HG03060 (cell line): ENCODE measurements at regions not wholly inside any gene's neighbourhood (a gene's known extent, or its start where the extent isn't known, plus 50 kb on each side); places are given as distances from the start of the nearest gene placed in this dataset.

ENCODE experiments used
- ATAC-seq: cut with Tn5 transposase; IDR thresholded peaks from one replicate; pipeline ENCODE4 v1.9.1; 2021; ENCODE audit warnings: low read depth, moderate number of reproducible peaks; ENCODE audit not compliant: unreplicated experiment

DNA sequence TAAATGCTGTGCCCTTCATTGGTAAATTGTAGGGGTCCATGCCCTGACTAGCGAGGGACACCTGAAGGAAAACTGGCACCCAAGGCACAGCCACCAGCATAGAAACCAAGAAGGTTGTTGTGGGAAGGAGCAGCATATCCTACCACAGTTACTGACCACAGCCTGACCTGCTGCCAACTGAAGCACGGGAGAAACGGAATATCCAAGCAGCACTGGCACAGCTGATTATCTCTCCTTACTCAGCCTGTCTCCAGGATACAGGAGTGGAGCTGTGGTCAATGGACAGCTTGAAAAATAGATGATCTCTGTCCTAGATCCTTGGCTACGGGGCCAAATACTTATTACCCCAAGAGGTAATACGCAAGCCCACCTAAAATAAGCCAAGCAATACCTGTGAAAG, 164.5 kb downstream of the ATPSCKMT start:
- ATAC-seq = no peak

DNA sequence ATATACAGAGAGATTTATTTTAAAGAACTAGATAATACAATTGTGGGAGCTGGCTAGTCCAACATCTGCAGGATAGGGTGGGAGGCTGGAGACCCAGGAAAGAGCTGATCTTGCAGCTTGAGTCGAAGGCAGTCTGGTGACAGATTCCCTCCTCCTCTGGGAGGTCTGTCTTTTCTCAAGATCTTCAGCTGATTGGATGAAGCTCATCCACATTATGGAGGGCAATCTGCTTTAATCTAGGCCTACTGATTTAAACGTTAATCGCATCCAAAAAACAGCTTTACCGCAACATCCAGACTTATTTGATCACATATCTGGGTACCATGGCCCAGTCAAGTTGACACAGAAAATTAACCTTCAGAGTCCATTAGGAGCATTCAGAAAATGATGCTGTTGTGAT, 168.1 kb downstream of the ATPSCKMT start:
- ATAC-seq = no peak

DNA sequence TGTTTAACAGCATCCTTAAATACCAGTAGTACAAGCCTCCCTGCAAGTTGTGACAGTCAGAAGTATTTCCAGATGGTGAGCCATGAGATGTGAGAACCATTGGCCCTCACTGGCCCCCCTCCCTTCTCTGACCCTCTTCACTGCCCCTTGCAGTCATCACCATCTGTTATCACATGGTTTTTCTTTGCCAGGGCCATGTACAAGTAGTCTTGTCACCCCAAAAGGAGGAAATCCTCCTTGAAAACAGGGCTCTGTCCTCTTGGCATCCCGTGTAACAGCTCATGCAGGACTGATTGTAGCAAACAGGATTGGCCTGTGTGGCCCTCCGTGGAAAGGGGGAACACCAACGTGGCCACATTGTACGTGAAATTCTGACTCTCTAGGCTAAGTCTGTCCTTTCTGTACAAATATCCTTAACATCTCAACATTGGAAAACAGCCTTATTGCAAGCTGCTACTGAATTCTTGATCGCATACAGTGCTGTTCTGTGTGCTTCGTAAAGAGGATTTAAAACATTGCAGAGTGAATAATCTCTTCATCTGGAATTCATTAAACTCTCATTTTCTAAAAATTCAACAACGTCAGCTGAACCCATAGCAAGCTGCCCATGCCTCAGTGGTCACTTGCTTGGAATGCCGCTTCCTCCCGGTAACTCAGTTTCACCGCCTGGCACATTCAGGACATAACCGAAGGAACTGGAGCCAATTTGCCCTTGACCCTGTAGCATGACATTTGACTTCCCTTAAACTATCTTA, 171.7 kb downstream of the ATPSCKMT start:
- no peak for ATAC-seq

DNA sequence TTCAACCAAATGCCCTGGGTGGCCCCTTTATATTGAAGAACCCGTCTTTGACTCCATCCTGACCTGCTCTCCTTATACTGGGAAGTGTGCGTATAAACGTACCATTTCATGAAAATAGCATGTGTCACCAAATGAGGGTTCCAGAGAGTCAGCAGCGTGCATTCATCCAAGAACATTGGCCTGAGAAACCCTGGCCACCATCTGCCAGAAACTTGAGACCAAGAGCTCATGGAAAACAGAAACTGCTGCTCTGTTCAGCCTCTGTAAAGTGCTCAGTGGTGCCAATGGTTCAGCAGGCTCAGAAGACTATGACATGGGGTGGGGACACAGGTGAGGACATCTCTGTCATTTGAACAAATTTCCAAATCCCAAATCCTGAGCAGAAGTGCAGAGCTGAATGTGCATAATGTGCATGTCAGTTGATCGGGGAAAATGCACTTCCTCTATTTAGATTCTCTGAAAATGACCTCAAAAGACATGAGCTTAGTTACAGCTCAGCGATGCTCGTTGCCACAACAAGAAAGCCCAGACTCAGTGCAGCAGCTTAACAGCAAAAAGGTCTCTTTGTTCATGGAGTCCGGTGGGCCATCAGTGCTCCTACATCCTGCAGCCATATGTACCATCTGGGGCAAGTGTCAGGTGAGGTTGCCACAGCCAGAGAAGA, 176.1 kb downstream of the ATPSCKMT start:
- no peak for ATAC-seq

DNA sequence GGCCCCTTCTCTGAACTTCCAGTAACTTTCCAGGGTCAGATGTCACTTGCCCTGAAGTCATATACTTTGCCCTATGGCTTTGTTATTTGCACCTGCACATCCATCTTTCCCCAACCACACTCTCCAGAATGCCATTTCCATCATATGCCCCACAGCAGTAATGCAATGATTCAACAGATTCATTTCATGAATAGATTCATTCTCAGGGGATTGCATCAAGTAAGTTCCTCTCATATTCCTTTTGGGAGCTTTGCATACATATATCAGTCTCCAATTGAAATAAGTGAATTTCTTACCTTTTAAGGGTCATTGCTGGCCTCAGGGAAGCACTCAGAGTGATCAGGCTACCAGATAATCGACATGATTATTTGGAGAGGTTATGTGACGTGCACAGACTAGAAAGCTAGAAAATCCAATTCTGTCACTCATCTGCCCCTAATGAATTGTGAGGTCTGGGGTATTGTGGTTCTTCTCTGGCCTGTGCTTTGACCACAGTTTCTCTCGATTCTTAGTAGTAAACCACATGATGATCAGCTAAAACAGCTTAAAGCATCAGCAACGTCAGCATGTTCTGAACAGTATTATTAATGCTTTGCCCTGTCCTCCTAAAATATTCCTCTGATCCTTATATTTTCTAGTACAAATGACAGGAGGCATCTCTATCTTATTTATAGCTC, 179.9 kb downstream of the ATPSCKMT start:
- ATAC-seq = no peak

DNA sequence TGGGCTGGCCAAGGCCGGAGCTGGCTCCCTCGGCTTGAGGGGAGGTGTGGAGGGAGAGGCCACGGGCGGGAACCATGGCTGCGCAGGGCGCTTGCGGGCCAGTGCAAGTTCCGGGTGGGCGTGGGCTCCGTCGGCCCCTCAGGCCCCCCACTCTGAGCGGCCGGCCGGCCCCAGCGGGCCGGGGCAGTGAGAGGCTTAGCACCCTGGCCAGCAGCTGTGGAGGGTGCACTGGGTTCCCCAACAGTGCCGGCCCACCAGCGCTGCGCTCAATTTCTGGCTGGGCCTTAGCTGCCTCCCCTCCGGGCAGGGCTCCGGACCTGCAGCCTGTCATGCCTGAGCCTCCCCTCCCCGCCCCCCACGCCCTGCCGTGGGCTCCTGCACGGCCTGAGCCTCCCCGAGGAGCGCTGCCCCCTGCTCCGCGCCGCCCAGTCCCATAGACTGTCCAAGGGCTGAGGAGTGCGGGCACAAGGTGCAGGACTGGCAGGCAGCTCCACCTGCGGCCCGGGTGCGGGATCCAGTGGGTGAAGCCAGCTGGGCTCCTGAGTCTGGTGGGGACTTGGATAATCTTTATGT, 184.2 kb downstream of the ATPSCKMT start:
- no peak for ATAC-seq

DNA sequence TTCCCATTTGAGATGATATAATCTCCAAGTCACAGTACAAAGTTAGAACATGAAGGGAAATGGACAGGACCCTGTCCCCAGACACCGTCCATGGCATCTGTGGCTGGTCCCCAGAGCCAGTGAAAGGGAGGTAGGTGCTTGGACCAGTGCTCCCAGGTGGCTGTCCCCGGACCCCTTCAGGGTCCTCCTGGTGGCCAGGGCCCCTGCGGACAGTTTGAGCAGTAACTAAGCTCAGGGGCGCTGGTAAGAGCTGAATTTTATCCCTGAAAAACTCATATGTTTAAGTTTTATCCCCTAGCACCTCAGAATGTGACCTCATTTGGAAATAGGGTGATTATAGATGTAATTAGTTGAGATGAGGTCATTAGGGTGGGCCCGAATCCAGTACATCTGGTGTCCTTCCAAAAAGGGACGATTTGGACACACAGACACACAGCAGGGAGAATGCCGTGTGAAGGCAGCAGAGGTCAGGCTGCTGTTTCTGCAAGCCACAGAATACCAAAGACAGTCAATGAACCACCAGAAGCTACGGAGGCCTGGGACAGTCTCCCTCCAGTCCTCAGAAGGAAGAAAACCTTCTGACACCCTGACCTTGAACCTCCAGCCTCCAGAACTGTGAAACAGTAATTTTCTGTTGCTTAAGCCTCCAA, 185.0 kb downstream of the ATPSCKMT start:
- no peak for ATAC-seq

DNA sequence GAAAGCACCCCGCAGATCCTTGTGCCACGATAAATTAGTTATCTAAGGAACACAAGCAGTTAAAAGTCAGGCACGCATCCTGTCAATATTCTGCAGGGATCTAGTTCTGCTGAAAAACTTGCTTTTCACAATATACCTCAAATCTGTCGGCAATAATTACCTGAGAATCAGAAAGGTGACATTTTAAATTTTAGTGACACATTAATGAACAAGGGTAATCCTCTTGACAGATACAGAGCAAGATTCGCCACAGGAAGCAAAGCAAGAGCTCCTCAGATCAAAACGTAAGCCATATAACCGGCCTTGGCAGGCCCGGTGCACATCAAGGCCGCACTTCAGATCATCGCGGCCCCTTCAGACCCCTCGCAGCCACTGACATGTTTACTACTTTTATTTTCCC, 185.7 kb downstream of the ATPSCKMT start:
- no peak for ATAC-seq

DNA sequence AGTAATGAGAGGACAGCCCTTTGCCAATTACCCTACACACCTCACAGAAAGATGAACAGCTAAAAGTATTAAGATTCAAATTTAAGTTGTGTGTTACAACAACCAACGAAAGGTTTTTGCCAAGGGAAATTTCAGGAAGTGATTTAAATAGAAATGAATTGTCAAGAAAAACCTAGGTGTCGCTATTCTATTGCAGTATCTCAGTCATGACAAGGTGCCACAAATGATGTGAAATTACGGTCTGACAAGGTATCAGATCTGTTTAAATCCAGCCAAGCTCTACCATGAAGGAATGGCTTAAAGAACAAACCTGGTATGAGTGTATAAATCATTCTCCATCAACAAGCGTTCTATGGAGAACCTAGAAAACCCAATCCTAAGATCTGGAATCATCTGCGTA, 189.7 kb downstream of the ATPSCKMT start:
- ATAC-seq = no peak

DNA sequence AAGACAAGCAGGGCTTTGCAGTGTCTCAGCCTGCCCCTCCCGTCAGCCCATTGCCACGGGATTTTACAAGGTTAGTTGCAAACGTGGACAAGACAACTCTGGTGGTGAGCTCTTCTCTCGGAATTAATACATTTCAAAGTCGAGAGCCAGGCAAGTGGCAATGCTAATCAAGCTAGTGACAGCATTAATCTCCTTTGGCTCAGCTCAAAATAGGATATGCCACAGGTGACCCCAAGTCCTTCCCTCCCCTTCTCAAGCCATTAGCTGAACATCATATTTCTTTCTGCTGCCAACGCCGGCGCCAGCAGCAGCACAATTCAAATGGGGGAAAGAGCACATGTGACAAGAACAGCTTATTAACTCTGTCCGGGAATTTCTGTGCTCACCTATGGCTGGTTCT, 190.1 kb downstream of the ATPSCKMT start:
- no peak for ATAC-seq

DNA sequence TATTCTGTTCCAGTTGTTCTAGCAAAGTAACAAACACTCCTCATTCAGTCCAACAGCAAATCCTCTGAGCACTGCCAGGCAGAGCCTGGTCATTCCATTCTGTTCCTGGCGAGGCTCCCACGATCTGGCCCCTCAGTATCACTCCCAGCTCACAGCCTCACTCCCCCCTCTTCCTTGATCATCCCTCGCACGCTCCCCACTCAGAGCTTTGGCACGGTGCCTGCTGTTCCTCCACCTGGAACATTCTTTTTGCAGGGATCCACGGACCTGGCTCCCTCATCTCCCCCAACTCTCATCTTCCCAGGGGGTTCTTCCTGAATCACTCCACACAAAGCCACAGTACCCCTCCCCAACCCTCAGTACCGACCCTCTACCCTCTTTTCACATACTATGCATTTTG, 192.3 kb downstream of the ATPSCKMT start:
- ATAC-seq = no peak

DNA sequence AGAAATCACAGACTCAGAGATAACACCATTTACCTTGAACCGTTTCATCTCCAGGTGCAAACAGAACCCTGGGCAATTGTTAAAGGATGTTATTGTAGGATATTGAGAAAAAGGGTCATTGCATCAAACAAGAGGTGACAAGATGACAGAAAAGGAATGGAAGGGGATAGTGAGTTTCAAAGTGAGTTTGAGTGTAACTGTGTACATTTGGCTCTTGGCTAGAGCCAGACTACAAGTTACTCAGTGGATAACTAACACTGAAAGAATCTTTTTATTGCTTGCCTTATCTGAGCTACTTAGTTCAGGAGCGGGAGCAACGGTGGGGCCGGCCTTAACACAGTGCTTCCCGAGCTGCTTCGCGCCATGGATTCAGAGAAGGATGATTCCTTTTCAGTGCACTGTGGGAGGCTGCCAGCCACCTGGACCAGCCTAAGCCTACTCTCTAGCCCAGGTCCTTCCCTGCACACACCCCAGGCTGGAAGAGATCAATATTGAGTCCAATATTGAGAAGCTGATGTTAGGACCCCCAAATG, 193.4 kb downstream of the ATPSCKMT start:
- no peak for ATAC-seq

DNA sequence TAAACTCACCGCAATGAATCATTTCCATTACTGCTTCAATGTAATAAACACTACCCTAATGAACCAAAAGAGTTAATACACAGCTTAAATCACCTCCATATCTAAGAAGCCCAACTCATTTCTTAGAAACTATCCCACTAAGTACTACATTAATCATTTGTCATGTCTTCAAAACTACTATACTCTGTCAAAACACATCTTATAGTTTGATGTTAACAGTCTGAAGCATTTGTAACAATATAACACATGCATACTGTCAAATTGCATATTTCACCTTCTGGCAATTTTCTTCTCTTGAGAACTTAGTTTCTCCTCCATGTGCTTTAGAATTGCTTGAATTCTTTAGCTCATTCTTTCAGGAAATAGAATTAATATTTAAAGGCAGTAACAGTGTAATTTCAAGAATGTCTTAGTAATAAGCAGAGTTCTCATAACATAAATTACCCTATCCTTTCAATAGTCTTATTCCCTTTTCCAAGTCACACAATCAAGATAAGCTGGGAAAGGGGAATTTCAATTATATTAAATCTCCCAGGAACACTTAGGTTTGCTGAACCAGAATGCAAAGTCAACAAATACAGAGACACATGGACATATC, 199.7 kb downstream of the ATPSCKMT start:
- no peak for ATAC-seq

DNA sequence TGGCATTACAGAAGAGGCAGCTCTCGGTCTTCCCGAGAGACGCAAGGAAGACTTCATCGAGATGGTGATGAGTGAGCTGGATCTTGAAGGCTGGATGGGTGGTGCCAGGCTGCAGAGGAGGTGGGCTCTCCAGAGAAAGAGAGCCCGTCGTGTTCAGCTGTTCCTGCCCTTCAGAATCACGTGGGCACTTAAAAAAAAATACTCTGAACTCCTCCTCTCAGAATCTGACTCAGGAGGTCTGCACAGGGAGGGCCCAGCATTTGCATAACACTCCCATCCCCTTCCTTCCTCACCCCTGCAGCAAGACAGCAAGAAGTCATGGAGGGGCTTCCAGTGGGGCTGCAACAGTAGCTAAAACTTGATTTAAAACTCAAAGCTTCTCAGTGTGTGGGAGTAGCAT, 203.0 kb downstream of the ATPSCKMT start:
- ATAC-seq = no peak

DNA sequence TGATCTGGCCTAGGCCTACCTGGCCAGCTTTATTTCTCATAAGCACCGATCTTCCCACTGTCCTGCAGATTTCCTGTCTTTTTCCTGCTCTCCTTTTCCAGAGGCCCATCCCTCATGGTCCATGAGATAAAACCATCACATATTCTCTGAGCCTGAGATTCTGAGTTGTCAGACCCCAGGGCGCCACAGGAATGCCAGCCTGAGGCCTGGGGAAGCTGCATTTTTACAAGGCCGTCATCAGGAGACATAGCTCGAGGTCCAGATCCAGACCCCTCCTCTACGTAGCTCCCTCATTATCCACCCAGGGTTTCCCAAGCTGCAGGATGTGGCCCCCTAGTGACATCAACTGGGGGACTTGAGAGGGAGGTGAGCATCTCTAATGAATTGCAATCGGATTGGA, 204.3 kb downstream of the ATPSCKMT start:
- no peak for ATAC-seq

DNA sequence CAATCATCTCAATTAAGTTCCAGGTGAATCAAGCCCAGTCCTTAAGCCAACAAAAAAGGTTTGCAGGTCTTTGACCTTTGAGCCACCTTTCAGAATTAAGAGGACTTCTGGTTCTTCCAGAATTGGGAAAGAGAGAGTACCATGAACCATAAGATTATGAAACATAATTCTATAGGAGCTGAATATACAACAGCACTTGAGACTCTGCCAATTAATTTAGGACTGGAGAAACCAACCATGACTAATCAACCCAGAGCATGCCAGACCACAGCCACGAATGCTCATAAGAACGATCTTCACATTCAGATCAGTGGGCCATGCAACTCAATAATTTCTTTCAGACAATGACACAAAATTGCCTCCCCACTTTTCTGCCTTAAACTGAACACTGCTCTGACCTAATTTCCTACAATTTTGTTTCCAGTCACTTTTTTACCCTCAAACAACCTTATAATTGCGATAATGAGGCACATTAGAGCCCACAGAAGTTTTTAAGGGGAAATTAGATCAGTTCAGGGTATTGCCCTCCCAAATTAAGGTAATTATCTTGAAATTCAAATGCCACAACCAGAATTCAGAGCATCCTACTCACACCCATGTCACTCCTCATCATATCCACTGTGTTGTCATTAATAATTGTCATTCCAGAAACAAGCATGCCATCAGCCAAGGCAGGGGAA, 213.4 kb downstream of the ATPSCKMT start:
- ATAC-seq = no peak

DNA sequence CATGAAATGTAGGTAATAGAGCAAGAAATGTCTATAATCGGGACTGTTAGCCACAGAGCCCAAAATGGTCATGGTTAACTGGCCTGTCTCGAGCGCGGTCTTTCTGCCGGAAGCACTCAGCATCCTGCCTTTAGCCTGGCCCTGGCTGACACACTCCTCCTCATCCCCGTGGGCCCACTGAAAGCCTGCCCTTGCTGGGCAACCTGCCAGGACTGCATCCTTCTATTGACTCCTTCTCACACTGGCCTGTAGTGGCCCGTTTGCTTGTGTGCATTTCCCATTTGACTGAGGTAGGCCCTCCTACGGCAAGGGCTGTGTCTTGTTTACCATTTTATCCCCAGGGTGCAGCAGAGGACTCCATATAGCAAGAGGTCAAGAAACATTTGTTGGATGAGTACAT, 215.7 kb downstream of the ATPSCKMT start:
- no peak for ATAC-seq

DNA sequence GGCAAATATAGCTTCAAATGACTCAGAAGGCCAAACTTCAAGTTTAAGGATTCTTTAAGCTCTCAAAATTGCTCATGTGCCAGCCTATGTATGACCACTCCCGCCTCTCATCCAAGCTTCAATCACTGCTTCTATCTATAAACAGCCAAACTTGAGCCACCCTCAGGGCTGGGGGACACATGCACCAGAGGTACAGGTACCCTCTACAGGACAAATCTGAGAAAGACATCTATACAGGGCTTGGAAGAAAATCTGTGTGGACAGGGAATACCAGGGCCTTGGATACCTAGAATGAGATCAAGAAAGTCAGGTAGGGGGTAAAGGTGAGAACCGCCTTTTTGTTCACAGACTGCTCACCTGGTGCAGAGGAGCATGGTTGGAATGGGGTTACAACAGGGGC, 217.9 kb downstream of the ATPSCKMT start:
- no peak for ATAC-seq

DNA sequence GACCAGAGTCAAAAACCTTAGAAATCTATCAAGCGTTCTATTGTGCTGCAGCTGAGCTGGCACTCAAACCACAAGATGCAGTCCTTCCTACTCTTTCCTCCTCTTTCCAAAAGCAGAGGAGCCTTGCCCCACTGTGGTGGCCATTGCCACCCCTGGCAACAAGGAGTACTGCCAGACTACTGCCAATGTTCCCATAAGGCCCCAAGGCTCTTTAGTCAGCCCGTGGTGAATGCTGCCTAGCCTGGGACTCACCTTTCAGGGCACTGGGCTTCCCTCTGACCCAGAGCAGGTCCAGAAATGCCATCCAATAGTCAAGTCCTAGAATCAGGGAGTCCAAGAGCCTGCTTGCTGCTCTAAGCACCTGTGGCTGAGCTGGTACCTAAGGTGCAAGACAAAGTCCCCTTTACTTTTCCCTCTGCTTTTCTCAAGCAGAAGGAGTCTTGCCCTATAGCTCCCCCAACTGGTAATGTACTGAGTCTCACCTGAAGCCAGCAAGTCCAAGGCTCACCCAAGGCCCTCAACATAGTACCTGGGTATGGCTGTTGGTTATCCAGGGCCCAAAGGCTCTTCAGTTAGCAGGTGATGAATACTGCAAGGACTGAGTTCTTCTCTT, 219.4 kb downstream of the ATPSCKMT start:
- ATAC-seq = no peak
